GM10248 (cell line): ENCODE measurements at regions not wholly inside any gene's neighbourhood (a gene's known extent, or its start where the extent isn't known, plus 50 kb on each side); places are given as distances from the start of the nearest gene placed in this dataset.

Experiments
- CTCF ChIA-PET: fragments of 300-600 bp; sonication (Branson Sonifier 250); formaldehyde crosslinking; extraction: SDS; loops from one replicate; lab custom pipeline; 2021; ENCODE audit warnings: antibody characterized with exemption; lab: Yijun Ruan, JAX
- POLR2A ChIA-PET: fragments of 350-650 bp; sonication (Branson Sonifier 250); formaldehyde crosslinking; extraction: SDS; loops from one replicate; lab custom pipeline; 2020; ENCODE audit warnings: antibody characterized with exemption; lab: Yijun Ruan, JAX
- DNase-seq: peaks from one replicate; pipeline ENCODE4 v3.0.0; 2012; ENCODE audit errors: extremely low spot score
- CTCF ChIP-seq: IDR thresholded peaks from 2 replicates; pipeline ENCODE4 v1.5.1; 2012; ENCODE audit warnings: mild to moderate bottlenecking, low read depth; ENCODE audit errors: extremely low read depth, missing control alignments, control extremely low read depth

GRCh38 chr22:27485842-27486241, 315.7 kb downstream of the MN1 start:
- ChIA-PET POLR2A (no interaction called here), CTCF (no interaction called here)
- no peak for TF ChIP-seq CTCF
- DNase-seq = no peak

- CTCF ChIA-PET = no interaction called here
These were observed 313.7 kb downstream of the MN1 start for GRCh38 chr22:27487600-27488452.

GRCh38 chr22:27488456-27489177, 312.9 kb downstream of the MN1 start:
- TF ChIP-seq CTCF = no peak
- no peak for DNase-seq
- ChIA-PET CTCF (no interaction called here), POLR2A (no interaction called here)

More at GRCh38 chr22:27487600-27488452, 313.7 kb downstream of the MN1 start:
- no peak for DNase-seq
- no peak for TF ChIP-seq CTCF
- POLR2A ChIA-PET = no interaction called here

GRCh38 chr22:27489178-27489675, 312.3 kb downstream of the MN1 start:
- DNase-seq = no peak
- TF ChIP-seq CTCF = no peak
- ChIA-PET CTCF (no interaction called here), POLR2A (interaction anchor here (0.6 kb wide), 1 partner anchor 158 kb away, joined by 5 read pairs; no protein-coding TSS in a partner anchor)

GRCh38 chr22:27490080-27490479, 311.5 kb downstream of the MN1 start:
- ChIA-PET POLR2A (no interaction called here), CTCF (no interaction called here)
- no peak for TF ChIP-seq CTCF
- DNase-seq = no peak

- DNase-seq = no peak
- CTCF ChIA-PET = interaction anchor here (0.8 kb wide), 1 partner anchor 11 kb away, joined by 3 read pairs; no protein-coding TSS in a partner anchor
- no peak for TF ChIP-seq CTCF
- POLR2A ChIA-PET = no interaction called here
These were observed 309.7 kb downstream of the MN1 start for GRCh38 chr22:27491888-27492287.
